ENCODE measurements at regions not wholly inside any gene's neighbourhood (a gene's known extent, or its start where the extent isn't known, plus 50 kb on each side); places are given as distances from the start of the nearest gene placed in this dataset.

DNA sequence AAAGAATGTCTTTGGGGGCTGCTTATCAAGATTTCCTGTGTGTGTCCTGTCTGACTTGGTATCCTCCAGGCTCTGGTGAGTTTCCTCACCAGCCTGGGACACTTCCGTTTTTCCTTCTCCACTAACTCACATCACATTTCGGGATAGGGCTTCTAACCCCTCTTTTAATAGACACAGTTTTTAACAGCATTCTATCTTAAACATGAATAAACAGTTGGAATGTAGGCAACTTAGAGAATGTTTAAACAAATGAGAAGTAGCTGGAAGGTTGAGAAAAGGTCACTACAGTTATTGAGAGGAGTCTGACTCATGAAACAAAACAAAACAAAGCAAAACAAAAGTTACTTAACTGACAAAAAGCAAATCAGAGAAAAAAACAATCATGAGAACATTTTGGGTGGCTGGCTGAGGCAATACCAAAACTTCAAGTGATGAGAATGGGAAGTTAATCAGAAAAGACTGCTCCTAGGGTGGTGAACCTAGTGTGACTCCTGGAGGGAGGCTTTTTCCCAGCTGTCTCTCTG is 64.7 kb upstream of the CTSC start:
- intact Hi-C loops (cut with micrococcal nuclease), result no loop called here
- H3K4me1 Mint-ChIP-seq (ENCODE audit: low read depth), result peaks cover 39% of the 10 kb centered on the region
- H3K9me3 Mint-ChIP-seq, result no peaks in the 10 kb centered on the region
- H3K36me3 Mint-ChIP-seq (ENCODE audit: low read depth), result no peaks in the 10 kb centered on the region
- peaks cover 4% of the 10 kb centered on the region for H3K27me3 Mint-ChIP-seq (ENCODE audit: insufficient read depth)
- no peak overlapping the region for H3K4me3 Mint-ChIP-seq
- H3K27ac Mint-ChIP-seq, result no peak overlapping the region
- DNase-seq (ENCODE audit: low spot score), result no peak

- no peak for DNase-seq (ENCODE audit: low spot score)
- Mint-ChIP-seq H3K9me3 (no peaks in the 10 kb centered on the region), H3K36me3 (ENCODE audit: low read depth) (no peaks in the 10 kb centered on the region), H3K4me1 (ENCODE audit: low read depth) (peaks cover 18% of the 10 kb centered on the region), H3K27ac (no peak overlapping the region), H3K27me3 (ENCODE audit: insufficient read depth) (peaks cover 4% of the 10 kb centered on the region), H3K4me3 (no peak overlapping the region)
- intact Hi-C loops (cut with micrococcal nuclease), result no loop called here
These were observed 61.4 kb upstream of the CTSC start for GRCh38 chr11:88398791-88399570.

- Mint-ChIP-seq H3K36me3 (ENCODE audit: low read depth) (no peaks in the 10 kb centered on the region), H3K27me3 (ENCODE audit: insufficient read depth) (peaks cover 4% of the 10 kb centered on the region), H3K9me3 (no peaks in the 10 kb centered on the region), H3K27ac (no peak overlapping the region), H3K4me1 (ENCODE audit: low read depth) (peaks cover 16% of the 10 kb centered on the region), H3K4me3 (no peak overlapping the region)
- DNase-seq (ENCODE audit: low spot score), result no peak
- intact Hi-C loops (cut with micrococcal nuclease), result no loop called here
These were observed 60.8 kb upstream of the CTSC start for GRCh38 chr11:88398372-88398771.

GRCh38 chr11:88390254-88390653 is 52.7 kb upstream of the CTSC start:
- peaks cover 2% of the 10 kb centered on the region for H3K36me3 Mint-ChIP-seq (ENCODE audit: low read depth)
- intact Hi-C loops (cut with micrococcal nuclease), result no loop called here
- H3K4me1 Mint-ChIP-seq (ENCODE audit: low read depth), result no peaks in the 10 kb centered on the region
- H3K27ac Mint-ChIP-seq, result no peak overlapping the region
- DNase-seq (ENCODE audit: low spot score), result no peak
- peaks cover 3% of the 10 kb centered on the region for H3K9me3 Mint-ChIP-seq
- no peak overlapping the region for H3K4me3 Mint-ChIP-seq
- no peaks in the 10 kb centered on the region for H3K27me3 Mint-ChIP-seq (ENCODE audit: insufficient read depth)

DNA sequence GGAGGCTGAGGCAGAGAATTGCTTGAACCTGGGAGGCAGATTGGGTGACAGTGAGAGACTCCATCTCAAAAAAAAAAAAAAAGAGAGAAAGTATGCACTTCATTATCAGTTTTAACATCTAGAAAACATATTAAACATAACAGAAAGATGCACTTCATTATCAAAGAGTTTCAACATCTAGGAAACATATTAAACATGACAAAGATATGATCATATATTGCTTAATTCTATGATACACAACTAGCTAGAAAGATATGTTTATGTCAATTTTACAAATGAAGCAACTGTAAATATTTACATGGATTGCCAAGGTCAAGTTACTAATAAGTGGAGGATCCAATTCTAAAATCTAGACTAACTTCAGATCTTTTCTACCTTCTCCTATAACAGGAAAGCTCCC is 50.4 kb upstream of the CTSC start:
- Mint-ChIP-seq H3K9me3 (peaks cover 3% of the 10 kb centered on the region), H3K4me1 (ENCODE audit: low read depth) (peaks cover 6% of the 10 kb centered on the region), H3K4me3 (no peak overlapping the region), H3K36me3 (ENCODE audit: low read depth) (peaks cover 2% of the 10 kb centered on the region), H3K27ac (no peak overlapping the region), H3K27me3 (ENCODE audit: insufficient read depth) (no peaks in the 10 kb centered on the region)
- no peak for DNase-seq (ENCODE audit: low spot score)
- intact Hi-C loops (cut with micrococcal nuclease), result no loop called here
